ENCODE measurements at regions not wholly inside any gene's neighbourhood (a gene's known extent, or its start where the extent isn't known, plus 50 kb on each side); places are given as distances from the start of the nearest gene placed in this dataset.

DNA sequence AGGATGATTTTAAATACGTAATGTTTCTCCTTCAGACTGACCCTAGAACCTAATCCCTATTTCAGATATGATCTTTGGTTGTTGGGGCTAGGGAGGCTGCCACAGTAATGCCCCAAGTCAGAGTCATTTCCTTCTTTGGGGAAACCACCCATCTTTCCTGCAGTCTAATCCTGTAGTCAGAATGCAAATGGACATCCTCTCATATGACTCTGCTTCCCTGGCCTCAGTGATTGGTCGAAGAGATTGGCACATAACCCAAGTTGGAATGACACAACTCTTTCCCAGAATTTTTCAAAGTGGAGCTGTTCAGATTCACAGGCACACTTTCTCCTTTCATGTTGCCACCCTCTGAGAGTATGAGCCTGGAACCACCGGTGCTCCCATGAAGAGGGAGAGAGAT lies 58.8 kb upstream of the ZNF644 start:
- POLR2A ChIA-PET = no interaction called here
- ATAC-seq = no peak
- H3K27ac Mint-ChIP-seq = no peak overlapping the region
- H3K4me1 Mint-ChIP-seq = peaks cover 7% of the 10 kb centered on the region
- CTCF ChIA-PET = interaction anchor here (0.6 to 1.8 kb wide), 3 partner anchors 43 to 1668 kb away, joined by 3 to 5 read pairs (median 4); no protein-coding TSS in a partner anchor
- peaks cover 14% of the 10 kb centered on the region for H3K9me3 Mint-ChIP-seq
- TF ChIP-seq PRRX2 (CRISPR knock-in tag; IDR thresholded peaks at IDR 0.05) (no peak), ZNF219 (CRISPR knock-in tag; IDR thresholded peaks at IDR 0.05; ENCODE audit: borderline replicate concordance) (no peak), KAT7 (CRISPR knock-in tag; IDR thresholded peaks at IDR 0.05; ENCODE audit: borderline replicate concordance) (no peak), ZNF121 (CRISPR knock-in tag; IDR thresholded peaks at IDR 0.05) (no peak)
- TF ChIP-seq, protein P1, sequence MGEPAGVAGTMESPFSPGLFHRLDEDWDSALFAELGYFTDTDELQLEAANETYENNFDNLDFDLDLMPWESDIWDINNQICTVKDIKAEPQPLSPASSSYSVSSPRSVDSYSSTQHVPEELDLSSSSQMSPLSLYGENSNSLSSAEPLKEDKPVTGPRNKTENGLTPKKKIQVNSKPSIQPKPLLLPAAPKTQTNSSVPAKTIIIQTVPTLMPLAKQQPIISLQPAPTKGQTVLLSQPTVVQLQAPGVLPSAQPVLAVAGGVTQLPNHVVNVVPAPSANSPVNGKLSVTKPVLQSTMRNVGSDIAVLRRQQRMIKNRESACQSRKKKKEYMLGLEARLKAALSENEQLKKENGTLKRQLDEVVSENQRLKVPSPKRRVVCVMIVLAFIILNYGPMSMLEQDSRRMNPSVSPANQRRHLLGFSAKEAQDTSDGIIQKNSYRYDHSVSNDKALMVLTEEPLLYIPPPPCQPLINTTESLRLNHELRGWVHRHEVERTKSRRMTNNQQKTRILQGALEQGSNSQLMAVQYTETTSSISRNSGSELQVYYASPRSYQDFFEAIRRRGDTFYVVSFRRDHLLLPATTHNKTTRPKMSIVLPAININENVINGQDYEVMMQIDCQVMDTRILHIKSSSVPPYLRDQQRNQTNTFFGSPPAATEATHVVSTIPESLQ (CRISPR knock-in tag; IDR thresholded peaks at IDR 0.05) = no peak
- TF ChIP-seq, protein P2, sequence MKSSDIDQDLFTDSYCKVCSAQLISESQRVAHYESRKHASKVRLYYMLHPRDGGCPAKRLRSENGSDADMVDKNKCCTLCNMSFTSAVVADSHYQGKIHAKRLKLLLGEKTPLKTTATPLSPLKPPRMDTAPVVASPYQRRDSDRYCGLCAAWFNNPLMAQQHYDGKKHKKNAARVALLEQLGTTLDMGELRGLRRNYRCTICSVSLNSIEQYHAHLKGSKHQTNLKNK (CRISPR knock-in tag; IDR thresholded peaks at IDR 0.05) = no peak
- peaks cover 3% of the 10 kb centered on the region; the same call in 1 of the 2 replicates for H3K27me3 Mint-ChIP-seq (ENCODE audit: low read depth)
- H3K4me3 Mint-ChIP-seq = no peak overlapping the region
- H3K36me3 Mint-ChIP-seq = peaks cover 4% of the 10 kb centered on the region; the same call in 1 of the 2 replicates
- DNase-seq (ENCODE audit: low spot score) = no peak

DNA sequence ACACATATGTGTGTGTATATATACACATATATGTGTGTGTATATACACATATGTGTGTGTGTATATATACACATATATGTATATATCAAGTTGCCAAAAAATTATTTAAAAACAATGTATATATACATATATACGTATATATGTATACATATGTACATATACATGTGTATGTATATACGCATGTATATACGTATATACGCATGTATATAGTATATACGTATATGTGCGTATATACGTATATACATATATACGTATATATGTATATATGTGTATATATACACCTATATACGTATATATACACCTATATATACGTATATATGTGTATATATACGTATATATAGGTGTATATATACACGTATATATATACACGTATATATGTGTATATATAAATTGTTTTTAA lies 57.0 kb upstream of the ZNF644 start:
- Mint-ChIP-seq H3K27ac (no peak overlapping the region), H3K9me3 (no peaks in the 10 kb centered on the region), H3K4me3 (no peak overlapping the region), H3K4me1 (peaks cover 7% of the 10 kb centered on the region), H3K27me3 (ENCODE audit: low read depth) (no peaks in the 10 kb centered on the region), H3K36me3 (no peaks in the 10 kb centered on the region)
- CTCF ChIA-PET = no interaction called here
- POLR2A ChIA-PET = no interaction called here
- ATAC-seq (no peak), DNase-seq (ENCODE audit: low spot score) (no peak)
- TF ChIP-seq ZNF232 (CRISPR knock-in tag; IDR thresholded peaks at IDR 0.05) (no peak), ATF1 (CRISPR knock-in tag; IDR thresholded peaks at IDR 0.05) (no peak), ZNF121 (CRISPR knock-in tag; IDR thresholded peaks at IDR 0.05) (no peak), CREB1 (CRISPR knock-in tag; IDR thresholded peaks at IDR 0.05) (no peak)
- TF ChIP-seq, protein P3, sequence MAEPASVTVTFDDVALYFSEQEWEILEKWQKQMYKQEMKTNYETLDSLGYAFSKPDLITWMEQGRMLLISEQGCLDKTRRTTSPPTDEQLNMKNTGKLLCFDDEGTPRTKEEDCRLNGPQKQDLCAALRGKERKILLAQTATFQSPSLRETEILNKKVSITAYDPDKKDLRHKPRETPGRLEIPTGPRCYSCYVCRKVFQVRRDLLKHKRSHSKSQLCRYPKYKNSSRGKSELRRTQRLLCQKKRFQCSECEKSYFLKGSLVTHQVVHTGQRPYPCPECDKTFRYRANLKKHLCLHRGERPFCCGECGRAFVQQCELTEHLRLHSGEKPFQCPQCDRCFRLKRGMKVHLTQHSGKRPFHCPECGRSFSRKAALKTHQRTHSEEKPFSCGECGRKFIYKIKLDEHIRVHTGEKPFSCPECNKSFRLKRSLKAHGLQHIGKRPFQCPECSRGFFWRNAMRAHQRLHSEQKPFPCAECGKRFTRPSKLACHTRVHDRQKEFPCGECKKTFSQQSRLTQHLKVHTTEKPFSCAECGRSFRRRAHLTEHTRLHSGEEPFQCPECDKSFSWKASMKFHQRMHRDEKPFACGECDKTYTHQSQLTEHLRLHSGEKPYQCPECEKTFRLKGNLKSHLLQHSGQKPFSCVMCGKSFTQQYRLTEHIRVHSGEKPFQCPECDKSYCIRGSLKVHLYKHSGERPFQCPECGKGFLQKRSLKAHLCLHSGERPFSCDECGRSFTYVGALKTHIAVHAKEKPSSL (CRISPR knock-in tag; conservative IDR thresholded peaks at IDR 0.05) = no peak
- TF ChIP-seq, protein P4, sequence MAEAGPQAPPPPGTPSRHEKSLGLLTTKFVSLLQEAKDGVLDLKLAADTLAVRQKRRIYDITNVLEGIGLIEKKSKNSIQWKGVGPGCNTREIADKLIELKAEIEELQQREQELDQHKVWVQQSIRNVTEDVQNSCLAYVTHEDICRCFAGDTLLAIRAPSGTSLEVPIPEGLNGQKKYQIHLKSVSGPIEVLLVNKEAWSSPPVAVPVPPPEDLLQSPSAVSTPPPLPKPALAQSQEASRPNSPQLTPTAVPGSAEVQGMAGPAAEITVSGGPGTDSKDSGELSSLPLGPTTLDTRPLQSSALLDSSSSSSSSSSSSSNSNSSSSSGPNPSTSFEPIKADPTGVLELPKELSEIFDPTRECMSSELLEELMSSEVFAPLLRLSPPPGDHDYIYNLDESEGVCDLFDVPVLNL (CRISPR knock-in tag; IDR thresholded peaks at IDR 0.05; ENCODE audit: borderline replicate concordance, low read depth) = no peak
- TF ChIP-seq, protein P5, sequence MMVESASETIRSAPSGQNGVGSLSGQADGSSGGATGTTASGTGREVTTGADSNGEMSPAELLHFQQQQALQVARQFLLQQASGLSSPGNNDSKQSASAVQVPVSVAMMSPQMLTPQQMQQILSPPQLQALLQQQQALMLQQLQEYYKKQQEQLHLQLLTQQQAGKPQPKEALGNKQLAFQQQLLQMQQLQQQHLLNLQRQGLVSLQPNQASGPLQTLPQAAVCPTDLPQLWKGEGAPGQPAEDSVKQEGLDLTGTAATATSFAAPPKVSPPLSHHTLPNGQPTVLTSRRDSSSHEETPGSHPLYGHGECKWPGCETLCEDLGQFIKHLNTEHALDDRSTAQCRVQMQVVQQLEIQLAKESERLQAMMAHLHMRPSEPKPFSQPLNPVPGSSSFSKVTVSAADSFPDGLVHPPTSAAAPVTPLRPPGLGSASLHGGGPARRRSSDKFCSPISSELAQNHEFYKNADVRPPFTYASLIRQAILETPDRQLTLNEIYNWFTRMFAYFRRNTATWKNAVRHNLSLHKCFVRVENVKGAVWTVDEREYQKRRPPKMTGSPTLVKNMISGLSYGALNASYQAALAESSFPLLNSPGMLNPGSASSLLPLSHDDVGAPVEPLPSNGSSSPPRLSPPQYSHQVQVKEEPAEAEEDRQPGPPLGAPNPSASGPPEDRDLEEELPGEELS (CRISPR knock-in tag; IDR thresholded peaks at IDR 0.05) = no peak
- TF ChIP-seq, protein P6, sequence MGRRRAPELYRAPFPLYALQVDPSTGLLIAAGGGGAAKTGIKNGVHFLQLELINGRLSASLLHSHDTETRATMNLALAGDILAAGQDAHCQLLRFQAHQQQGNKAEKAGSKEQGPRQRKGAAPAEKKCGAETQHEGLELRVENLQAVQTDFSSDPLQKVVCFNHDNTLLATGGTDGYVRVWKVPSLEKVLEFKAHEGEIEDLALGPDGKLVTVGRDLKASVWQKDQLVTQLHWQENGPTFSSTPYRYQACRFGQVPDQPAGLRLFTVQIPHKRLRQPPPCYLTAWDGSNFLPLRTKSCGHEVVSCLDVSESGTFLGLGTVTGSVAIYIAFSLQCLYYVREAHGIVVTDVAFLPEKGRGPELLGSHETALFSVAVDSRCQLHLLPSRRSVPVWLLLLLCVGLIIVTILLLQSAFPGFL (CRISPR knock-in tag; IDR thresholded peaks at IDR 0.05; ENCODE audit: borderline replicate concordance) = no peak
- TF ChIP-seq, protein P7, sequence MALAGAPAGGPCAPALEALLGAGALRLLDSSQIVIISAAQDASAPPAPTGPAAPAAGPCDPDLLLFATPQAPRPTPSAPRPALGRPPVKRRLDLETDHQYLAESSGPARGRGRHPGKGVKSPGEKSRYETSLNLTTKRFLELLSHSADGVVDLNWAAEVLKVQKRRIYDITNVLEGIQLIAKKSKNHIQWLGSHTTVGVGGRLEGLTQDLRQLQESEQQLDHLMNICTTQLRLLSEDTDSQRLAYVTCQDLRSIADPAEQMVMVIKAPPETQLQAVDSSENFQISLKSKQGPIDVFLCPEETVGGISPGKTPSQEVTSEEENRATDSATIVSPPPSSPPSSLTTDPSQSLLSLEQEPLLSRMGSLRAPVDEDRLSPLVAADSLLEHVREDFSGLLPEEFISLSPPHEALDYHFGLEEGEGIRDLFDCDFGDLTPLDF (CRISPR knock-in tag; IDR thresholded peaks at IDR 0.05) = no peak
